CD4-positive, alpha-beta memory T cell (primary cell): ENCODE measurements at regions not wholly inside any gene's neighbourhood (a gene's known extent, or its start where the extent isn't known, plus 50 kb on each side); places are given as distances from the start of the nearest gene placed in this dataset.
A peak's percentile ranks its signal among the peaks of the same experiment; 100 is the strongest.

Source experiments
- CTCF ChIA-PET: fragments of 350-600 bp; sonication (Branson Sonifier 250); formaldehyde crosslinking; loops from one replicate; lab custom pipeline; 2021; ENCODE audit warnings: inconsistent platforms; ENCODE audit not compliant: partially characterized antibody; lab: Charles Lee
- POLR2A ChIA-PET: fragments of 350-600 bp; sonication (Branson Sonifier 250); formaldehyde crosslinking; loops from one replicate; lab custom pipeline; 2021; ENCODE audit not compliant: partially characterized antibody; lab: Charles Lee
- DNase-seq, 5 donors: peaks; one replicate each; pipeline versions ENCODE4 v3.0.0 to v3.0.0-alpha.2; 2020 to 2022; ENCODE audit warnings: mixed read lengths in 1 of 5
- H3K27ac ChIP-seq: one replicate; pipeline ENCODE4 v1.7.0; 2013; ENCODE audit warnings: low read depth, low read length
- H3K27me3 ChIP-seq: 2 replicates; pipeline ENCODE4 v1.7.0; 2013; ENCODE audit warnings: mild to moderate bottlenecking, low read length, moderate library complexity; ENCODE audit not compliant: insufficient read depth
- H3K36me3 ChIP-seq: 2 replicates; pipeline ENCODE4 v1.7.0; 2013; ENCODE audit warnings: mild to moderate bottlenecking, low read length, moderate library complexity; ENCODE audit not compliant: insufficient read depth
- H3K4me1 ChIP-seq: 2 replicates; pipeline ENCODE4 v1.7.0; 2013; ENCODE audit warnings: mild to moderate bottlenecking, low read length, moderate library complexity; ENCODE audit not compliant: insufficient read depth
- H3K4me3 ChIP-seq, 2 donors: one replicate each; pipeline ENCODE4 v1.7.0; 2013; ENCODE audit warnings: low read length in 2 of 2, mild to moderate bottlenecking in 1 of 2
- H3K9me3 ChIP-seq, 2 donors: one replicate each; pipeline ENCODE4 v1.7.0; 2013; ENCODE audit warnings: low read length in 2 of 2, control low read depth in 1 of 2; ENCODE audit not compliant: control insufficient read depth in 1 of 2
- H3K27ac Mint-ChIP-seq, 7 donors: one replicate each; pipeline ENCODE4 v1.8.0; 2020 to 2021; ENCODE audit warnings: mixed read lengths in 7 of 7, mild to moderate bottlenecking in 6 of 7, inconsistent platforms in 3 of 7, moderate library complexity in 3 of 7
- H3K27me3 Mint-ChIP-seq, 2 donors: one replicate each; pipeline ENCODE4 v1.8.0; 2020 to 2021; ENCODE audit warnings: mixed read lengths in 2 of 2
- H3K36me3 Mint-ChIP-seq, 2 donors: one replicate each; pipeline ENCODE4 v1.8.0; 2020 to 2021; ENCODE audit warnings: mixed read lengths in 2 of 2, inconsistent platforms in 1 of 2, mild to moderate bottlenecking in 1 of 2
- H3K4me1 Mint-ChIP-seq, 4 donors: one replicate each; pipeline ENCODE4 v1.8.0; 2020 to 2021; ENCODE audit warnings: mixed read lengths in 4 of 4, mild to moderate bottlenecking in 1 of 4
- H3K4me3 Mint-ChIP-seq, 8 donors: one replicate each; pipeline ENCODE4 v1.8.0; 2020 to 2021; ENCODE audit warnings: mixed read lengths in 8 of 8, mild to moderate bottlenecking in 7 of 8, moderate library complexity in 6 of 8, inconsistent platforms in 3 of 8
- H3K9me3 Mint-ChIP-seq, 8 donors: one replicate each; pipeline ENCODE4 v1.8.0; 2020 to 2021; ENCODE audit warnings: mixed read lengths in 8 of 8, mild to moderate bottlenecking in 5 of 8, inconsistent platforms in 3 of 8, moderate library complexity in 1 of 8
- intact Hi-C: fragments of 100-400 bp; cut with micrococcal nuclease; formaldehyde crosslinking; loops from one replicate; pipeline ENCODE4 v1.15.1; 2023

- peaks cover 0 to 4% (median 0%) of the 10 kb centered on the region in 8 donors for H3K9me3 Mint-ChIP-seq
- no peak overlapping the region for H3K27ac ChIP-seq
- no peaks in the 10 kb centered on the region for H3K36me3 ChIP-seq
- no peaks in the 10 kb centered on the region for H3K4me1 Mint-ChIP-seq
- no peak overlapping the region for H3K4me3 Mint-ChIP-seq
- no peaks in the 10 kb centered on the region for H3K27me3 ChIP-seq
- H3K27ac Mint-ChIP-seq: no peak overlapping the region
- H3K4me3 ChIP-seq: no peak overlapping the region
- intact Hi-C loops: no loop called here
- POLR2A ChIA-PET: no interaction called here
- H3K27me3 Mint-ChIP-seq: peaks cover 0 to 1% of the 10 kb centered on the region in 2 donors
- DNase-seq: no peak
- H3K36me3 Mint-ChIP-seq: no peaks in the 10 kb centered on the region
- CTCF ChIA-PET: no interaction called here
- H3K4me1 ChIP-seq: no peaks in the 10 kb centered on the region
- no peaks in the 10 kb centered on the region for H3K9me3 ChIP-seq
Observed at GRCh38 chr5:155936520-155937406, 390.2 kb upstream of the SGCD start.

- H3K27ac ChIP-seq: no peak overlapping the region
- H3K4me3 ChIP-seq: no peak overlapping the region
- POLR2A ChIA-PET: no interaction called here
- no peak overlapping the region for H3K27ac Mint-ChIP-seq
- intact Hi-C loops: no loop called here
- no peak overlapping the region for H3K4me3 Mint-ChIP-seq
- DNase-seq: no peak
- CTCF ChIA-PET: no interaction called here
- H3K9me3 ChIP-seq: no peaks in the 10 kb centered on the region
- peaks cover 0 to 4% (median 0%) of the 10 kb centered on the region in 8 donors for H3K9me3 Mint-ChIP-seq
- no peaks in the 10 kb centered on the region for H3K27me3 ChIP-seq
- no peaks in the 10 kb centered on the region for H3K4me1 Mint-ChIP-seq
- H3K36me3 ChIP-seq: no peaks in the 10 kb centered on the region
- no peaks in the 10 kb centered on the region for H3K36me3 Mint-ChIP-seq
- peaks cover 0 to 1% of the 10 kb centered on the region in 2 donors for H3K27me3 Mint-ChIP-seq
- no peaks in the 10 kb centered on the region for H3K4me1 ChIP-seq
Observed at GRCh38 chr5:155938051-155938450, 388.9 kb upstream of the SGCD start.

GRCh38 chr5:155941340-155941739, 385.6 kb upstream of the SGCD start:
- H3K27me3 ChIP-seq: no peaks in the 10 kb centered on the region
- H3K27ac ChIP-seq: no peak overlapping the region
- no peaks in the 10 kb centered on the region for H3K9me3 ChIP-seq
- POLR2A ChIA-PET: no interaction called here
- H3K4me1 ChIP-seq: no peaks in the 10 kb centered on the region
- intact Hi-C loops: no loop called here
- DNase-seq: no peak
- H3K36me3 ChIP-seq: no peaks in the 10 kb centered on the region
- Mint-ChIP-seq H3K36me3 (no peaks in the 10 kb centered on the region), H3K4me1 (peaks cover 0 to 3% (median 0%) of the 10 kb centered on the region in 4 donors), H3K27ac (no peak overlapping the region), H3K9me3 (peaks cover 0 to 4% (median 0%) of the 10 kb centered on the region in 8 donors), H3K4me3 (no peak overlapping the region), H3K27me3 (peaks cover 0 to 3% of the 10 kb centered on the region in 2 donors)
- CTCF ChIA-PET: no interaction called here
- no peak overlapping the region for H3K4me3 ChIP-seq

GRCh38 chr5:155943516-155944407, 383.2 kb upstream of the SGCD start:
- Histone ChIP-seq H3K36me3 (no peaks in the 10 kb centered on the region), H3K27ac (no peak overlapping the region), H3K27me3 (no peaks in the 10 kb centered on the region), H3K4me1 (no peaks in the 10 kb centered on the region), H3K4me3 (no peak overlapping the region), H3K9me3 (no peaks in the 10 kb centered on the region)
- Mint-ChIP-seq H3K27me3 (peaks cover 0 to 2% of the 10 kb centered on the region in 2 donors), H3K27ac (peak overlapping the region in 1 of 7 donors; percentile 12), H3K36me3 (no peaks in the 10 kb centered on the region), H3K4me1 (peaks cover 0 to 3% (median 0%) of the 10 kb centered on the region in 4 donors), H3K9me3 (peaks cover 0 to 4% (median 0%) of the 10 kb centered on the region in 8 donors), H3K4me3 (no peak overlapping the region)
- intact Hi-C loops: loop anchor here (2.0 kb wide), 1 partner anchor 991 kb away; no protein-coding TSS in a partner anchor
- peak; percentile 4 to 43 (median 10) for DNase-seq
- POLR2A ChIA-PET: no interaction called here
- CTCF ChIA-PET: interaction anchor here (0.9 to 1.5 kb wide), 3 partner anchors 9 to 1191 kb away, joined by 3 to 7 read pairs (median 5); no protein-coding TSS in a partner anchor

- Mint-ChIP-seq H3K9me3 (no peaks in the 10 kb centered on the region), H3K27ac (no peak overlapping the region), H3K36me3 (no peaks in the 10 kb centered on the region), H3K4me3 (no peak overlapping the region), H3K4me1 (peaks cover 0 to 3% (median 0%) of the 10 kb centered on the region in 4 donors), H3K27me3 (peaks cover 2% of the 10 kb centered on the region in 2 donors)
- Histone ChIP-seq H3K27ac (no peak overlapping the region), H3K4me1 (no peaks in the 10 kb centered on the region), H3K27me3 (no peaks in the 10 kb centered on the region), H3K9me3 (no peaks in the 10 kb centered on the region), H3K4me3 (no peak overlapping the region), H3K36me3 (no peaks in the 10 kb centered on the region)
- DNase-seq: no peak
- CTCF ChIA-PET: no interaction called here
- intact Hi-C loops: no loop called here
- POLR2A ChIA-PET: no interaction called here
Observed at GRCh38 chr5:155947394-155948062, 379.4 kb upstream of the SGCD start.

GRCh38 chr5:155948576-155948975, 378.4 kb upstream of the SGCD start:
- Histone ChIP-seq H3K36me3 (no peaks in the 10 kb centered on the region), H3K27ac (no peak overlapping the region), H3K9me3 (no peaks in the 10 kb centered on the region), H3K4me3 (no peak overlapping the region), H3K4me1 (no peaks in the 10 kb centered on the region), H3K27me3 (no peaks in the 10 kb centered on the region)
- CTCF ChIA-PET: no interaction called here
- no peaks in the 10 kb centered on the region for H3K9me3 Mint-ChIP-seq
- intact Hi-C loops: no loop called here
- H3K4me3 Mint-ChIP-seq: no peak overlapping the region
- H3K4me1 Mint-ChIP-seq: peaks cover 0 to 3% (median 0%) of the 10 kb centered on the region in 4 donors
- H3K36me3 Mint-ChIP-seq: no peaks in the 10 kb centered on the region
- H3K27me3 Mint-ChIP-seq: peaks cover 2 to 4% of the 10 kb centered on the region in 2 donors
- H3K27ac Mint-ChIP-seq: no peak overlapping the region
- POLR2A ChIA-PET: no interaction called here
- no peak for DNase-seq
